Heart left ventricle (tissue), 13 donors: ENCODE measurements at regions not wholly inside any gene's neighbourhood (a gene's known extent, or its start where the extent isn't known, plus 50 kb on each side); places are given as distances from the start of the nearest gene placed in this dataset.

Source experiments
- CTCF ChIP-seq, 12 donors: fragments of 200-600 bp; sonication (generic) in 4 of 12; IDR thresholded peaks; one replicate each; pipeline versions ENCODE4 v1.5.0 to v1.8.0; 2018 to 2022; ENCODE audit warnings: antibody characterized with exemption in 12 of 12, mild to moderate bottlenecking in 5 of 12
- POLR2A ChIP-seq, 2 donors: fragments of 450-650 bp; IDR thresholded peaks; one replicate each; pipeline ENCODE4 v1.6.1; 2017; ENCODE audit warnings: antibody characterized with exemption in 2 of 2, mild to moderate bottlenecking in 2 of 2, moderate library complexity in 2 of 2
- donor health status: ischemic (EF 13 %, LVEDD 7.1; RV severe dilation, severe dysfunction).
- donor health status: DM: no; HTN: yes; CAD: no.
- donor health status: DM: no; HTN: no; CAD: no.
- donor health status: ischemic (EF 25% LVEDD 6.9; RV normal size, moderate dysfunction).
- donor health status: ischemic (EF 25% LVEDD 5.7; RV mildly dilated, moderate dysfunction).
- donor health status: ischemic (EF 35%, LVEDD 5.7; RV mildly dilated, moderate dysfunction).
- donor health status: nonischemic (EF 11% LVEDD 7.7; RV severe dilation, severe dysfunction).
- donor health status: DM: yes; HTN: yes; CAD: no.
- donor health status: PGD.
- donor health status: ischemic (EF 29% LVEDD 5.4; RV normal size, mild dysfunction).
- donor health status: nonischemic (EF 23%, LVEDD 6.1; RV moderate dilation, normal function).

- TF ChIP-seq CTCF (IDR thresholded peaks at IDR 0.05) (no peak), POLR2A (IDR thresholded peaks at IDR 0.05) (no peak)
Measured at GRCh38 chr12:65636436-65636835, 187.8 kb upstream of the HMGA2 start.
